Smooth muscle cell (in vitro differentiated cells): ENCODE measurements at regions not wholly inside any gene's neighbourhood (a gene's known extent, or its start where the extent isn't known, plus 50 kb on each side); places are given as distances from the start of the nearest gene placed in this dataset.
A peak's percentile ranks its signal among the peaks of the same experiment; 100 is the strongest.

Source experiments
- DNase-seq: peaks from one replicate; lab custom pipeline; 2025; ENCODE audit not compliant: unreplicated experiment; lab: John Stamatoyannopoulos, UW
- H2AFZ ChIP-seq: fragments of 200-600 bp; sonication (generic); 2 replicates; pipeline ENCODE4 v1.6.0; 2016; ENCODE audit warnings: antibody characterized with exemption, low read depth, mild to moderate bottlenecking
- H3F3A ChIP-seq: fragments of 200-600 bp; sonication (generic); 2 replicates; pipeline ENCODE4 v1.6.0; 2017; ENCODE audit warnings: antibody characterized with exemption, low read depth
- H3K27ac ChIP-seq: fragments of 200-600 bp; sonication (generic); 2 replicates; pipeline ENCODE4 v1.5.1; 2016; ENCODE audit warnings: low read depth, mild to moderate bottlenecking
- H3K27me3 ChIP-seq: fragments of 200-600 bp; sonication (generic); 2 replicates; pipeline ENCODE4 v1.6.1; 2016; ENCODE audit warnings: low read depth, mild to moderate bottlenecking
- H3K36me3 ChIP-seq: fragments of 200-600 bp; sonication (generic); 2 replicates; pipeline ENCODE4 v1.5.1; 2016; ENCODE audit warnings: low read depth
- H3K4me1 ChIP-seq: fragments of 200-600 bp; sonication (generic); 2 replicates; pipeline ENCODE4 v1.5.1; 2016; ENCODE audit warnings: low read depth
- H3K4me2 ChIP-seq: fragments of 200-600 bp; sonication (generic); 2 replicates; pipeline ENCODE4 v1.6.0; 2016; ENCODE audit warnings: mild to moderate bottlenecking
- H3K4me3 ChIP-seq: fragments of 200-600 bp; sonication (generic); 2 replicates; pipeline ENCODE4 v1.5.1; 2016; ENCODE audit warnings: mild to moderate bottlenecking
- H3K79me2 ChIP-seq: fragments of 200-600 bp; sonication (generic); 2 replicates; pipeline ENCODE4 v1.6.0; 2016; ENCODE audit warnings: low read depth, mild to moderate bottlenecking
- H3K9ac ChIP-seq: fragments of 200-600 bp; sonication (generic); 2 replicates; pipeline ENCODE4 v1.6.0; 2016; ENCODE audit warnings: low read depth
- H3K9me3 ChIP-seq: fragments of 200-600 bp; sonication (generic); replicated peaks from 2 replicates; pipeline ENCODE4 v1.5.1; 2016; ENCODE audit warnings: low read depth
- H4K20me1 ChIP-seq: fragments of 200-600 bp; sonication (generic); 2 replicates; pipeline ENCODE4 v1.6.0; 2016; ENCODE audit warnings: low read depth
- WGBS: methylation state at CpG from one replicate; pipeline ENCODE4 v1.1.7; 2016; ENCODE audit warnings: low lambda C conversion rate; 5-methylcytosine and 5-hydroxymethylcytosine counted together
- TF ChIP-seq, protein P1 (sequence below): fragments of 200-600 bp; sonication (generic); IDR thresholded peaks from 2 replicates; pipeline ENCODE4 v1.5.1; 2017; ENCODE audit warnings: borderline replicate concordance, mild to moderate bottlenecking, antibody characterized with exemption; ENCODE audit not compliant: insufficient read depth, poor library complexity, severe bottlenecking

- peaks cover 100% of the 10 kb centered on the region for H4K20me1 ChIP-seq
- H3K79me2 ChIP-seq = peaks cover 100% of the 10 kb centered on the region
Measured at GRCh38 chr3:72395776-72396311, 452.4 kb downstream of the SHQ1 start.

GRCh38 chr3:72393455-72393854 is 454.8 kb downstream of the SHQ1 start:
- Histone ChIP-seq H3K79me2 (peaks cover 100% of the 10 kb centered on the region), H3K4me3 (no peak overlapping the region), H2AFZ (no peak overlapping the region), H3K4me2 (no peak overlapping the region), H3F3A (peaks cover 7% of the 10 kb centered on the region), H3K9ac (no peak overlapping the region), H3K27me3 (no peaks in the 10 kb centered on the region), H3K4me1 (peaks cover 16% of the 10 kb centered on the region), H3K36me3 (no peaks in the 10 kb centered on the region), H3K9me3 (no peaks in the 10 kb centered on the region), H4K20me1 (peaks cover 100% of the 10 kb centered on the region), H3K27ac (no peak overlapping the region)
- TF ChIP-seq, protein P1, sequence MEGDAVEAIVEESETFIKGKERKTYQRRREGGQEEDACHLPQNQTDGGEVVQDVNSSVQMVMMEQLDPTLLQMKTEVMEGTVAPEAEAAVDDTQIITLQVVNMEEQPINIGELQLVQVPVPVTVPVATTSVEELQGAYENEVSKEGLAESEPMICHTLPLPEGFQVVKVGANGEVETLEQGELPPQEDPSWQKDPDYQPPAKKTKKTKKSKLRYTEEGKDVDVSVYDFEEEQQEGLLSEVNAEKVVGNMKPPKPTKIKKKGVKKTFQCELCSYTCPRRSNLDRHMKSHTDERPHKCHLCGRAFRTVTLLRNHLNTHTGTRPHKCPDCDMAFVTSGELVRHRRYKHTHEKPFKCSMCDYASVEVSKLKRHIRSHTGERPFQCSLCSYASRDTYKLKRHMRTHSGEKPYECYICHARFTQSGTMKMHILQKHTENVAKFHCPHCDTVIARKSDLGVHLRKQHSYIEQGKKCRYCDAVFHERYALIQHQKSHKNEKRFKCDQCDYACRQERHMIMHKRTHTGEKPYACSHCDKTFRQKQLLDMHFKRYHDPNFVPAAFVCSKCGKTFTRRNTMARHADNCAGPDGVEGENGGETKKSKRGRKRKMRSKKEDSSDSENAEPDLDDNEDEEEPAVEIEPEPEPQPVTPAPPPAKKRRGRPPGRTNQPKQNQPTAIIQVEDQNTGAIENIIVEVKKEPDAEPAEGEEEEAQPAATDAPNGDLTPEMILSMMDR = no peak
- WGBS = 94% methylated on average over 2 of the region's 2 CpGs
- DNase-seq = no peak

More at GRCh38 chr3:72395776-72396311, 452.4 kb downstream of the SHQ1 start:
- TF ChIP-seq, protein P1 = no peak
- Histone ChIP-seq H3F3A (peaks cover 4% of the 10 kb centered on the region), H3K4me2 (peak overlapping the region; percentile 2), H3K9me3 (no peaks in the 10 kb centered on the region), H3K9ac (no peak overlapping the region), H2AFZ (no peak overlapping the region), H3K4me1 (peaks cover 8% of the 10 kb centered on the region), H3K27me3 (no peaks in the 10 kb centered on the region), H3K27ac (no peak overlapping the region), H3K4me3 (no peak overlapping the region), H3K36me3 (no peaks in the 10 kb centered on the region)
- 46% methylated on average over 3 of the region's 3 CpGs for WGBS
- DNase-seq = no peak

GRCh38 chr3:72391659-72392058 is 456.6 kb downstream of the SHQ1 start:
- Histone ChIP-seq H3K27ac (no peak overlapping the region), H3K9ac (no peak overlapping the region), H4K20me1 (peaks cover 100% of the 10 kb centered on the region), H3K9me3 (no peaks in the 10 kb centered on the region), H3K36me3 (no peaks in the 10 kb centered on the region), H3K4me2 (no peak overlapping the region), H2AFZ (no peak overlapping the region), H3K27me3 (no peaks in the 10 kb centered on the region), H3K4me1 (peaks cover 19% of the 10 kb centered on the region), H3F3A (peaks cover 3% of the 10 kb centered on the region), H3K79me2 (peaks cover 100% of the 10 kb centered on the region), H3K4me3 (no peak overlapping the region)
- no peak for DNase-seq
- 75% methylated on average over 2 of the region's 2 CpGs for WGBS
- TF ChIP-seq, protein P1 = no peak

GRCh38 chr3:72390841-72391240 is 457.4 kb downstream of the SHQ1 start:
- H3K9ac ChIP-seq = no peak overlapping the region
- no peak overlapping the region for H3K27ac ChIP-seq
- no peak for DNase-seq
- no peaks in the 10 kb centered on the region for H3K27me3 ChIP-seq
- peaks cover 100% of the 10 kb centered on the region for H3K79me2 ChIP-seq
- 37% methylated on average over 3 of the region's 3 CpGs for WGBS
- peaks cover 19% of the 10 kb centered on the region for H3K4me1 ChIP-seq
- TF ChIP-seq, protein P1 = no peak
- H3K9me3 ChIP-seq = no peaks in the 10 kb centered on the region
- H3K4me2 ChIP-seq = peak overlapping the region; percentile 8
- peaks cover 3% of the 10 kb centered on the region for H3F3A ChIP-seq
- H3K36me3 ChIP-seq = no peaks in the 10 kb centered on the region
- peaks cover 100% of the 10 kb centered on the region for H4K20me1 ChIP-seq
- H2AFZ ChIP-seq = no peak overlapping the region
- H3K4me3 ChIP-seq = no peak overlapping the region
